Breast epithelium (tissue), 3 donors: ENCODE measurements at regions not wholly inside any gene's neighbourhood (a gene's known extent, or its start where the extent isn't known, plus 50 kb on each side); places are given as distances from the start of the nearest gene placed in this dataset.

Source experiments
- POLR2AphosphoS5 ChIP-seq, 3 donors: sonication (generic); formaldehyde crosslinking; IDR thresholded peaks; one replicate each; pipeline ENCODE4 v1.6.1; 2017; ENCODE audit warnings: antibody characterized with exemption in 3 of 3
- TF ChIP-seq, protein P1 (sequence below), 3 donors: fragments of 450-650 bp; IDR thresholded peaks; one replicate each; pipeline ENCODE4 v1.5.1; 2016 to 2017; ENCODE audit warnings: antibody characterized with exemption in 3 of 3, mild to moderate bottlenecking in 3 of 3, moderate library complexity in 3 of 3

DNA sequence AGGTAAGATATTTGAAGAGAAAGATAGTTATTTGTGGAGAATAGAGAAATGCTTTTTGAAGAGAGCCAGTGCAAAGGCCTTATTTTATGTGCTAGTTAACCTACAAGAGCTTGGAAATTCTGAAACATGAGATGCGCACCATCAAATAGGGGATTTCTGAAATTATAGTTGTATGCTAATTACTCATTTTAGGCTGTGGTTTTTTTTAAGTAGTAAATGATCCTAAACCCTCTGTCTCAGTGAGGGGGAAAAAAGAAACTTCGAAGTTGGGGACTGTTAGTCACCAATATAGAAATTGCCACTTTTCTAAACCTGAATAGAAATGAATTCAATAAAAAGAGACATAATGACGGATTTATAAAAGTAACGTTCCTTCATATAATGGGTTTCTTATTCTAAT lies 119.3 kb upstream of the MDFIC start:
- TF ChIP-seq, protein P1, sequence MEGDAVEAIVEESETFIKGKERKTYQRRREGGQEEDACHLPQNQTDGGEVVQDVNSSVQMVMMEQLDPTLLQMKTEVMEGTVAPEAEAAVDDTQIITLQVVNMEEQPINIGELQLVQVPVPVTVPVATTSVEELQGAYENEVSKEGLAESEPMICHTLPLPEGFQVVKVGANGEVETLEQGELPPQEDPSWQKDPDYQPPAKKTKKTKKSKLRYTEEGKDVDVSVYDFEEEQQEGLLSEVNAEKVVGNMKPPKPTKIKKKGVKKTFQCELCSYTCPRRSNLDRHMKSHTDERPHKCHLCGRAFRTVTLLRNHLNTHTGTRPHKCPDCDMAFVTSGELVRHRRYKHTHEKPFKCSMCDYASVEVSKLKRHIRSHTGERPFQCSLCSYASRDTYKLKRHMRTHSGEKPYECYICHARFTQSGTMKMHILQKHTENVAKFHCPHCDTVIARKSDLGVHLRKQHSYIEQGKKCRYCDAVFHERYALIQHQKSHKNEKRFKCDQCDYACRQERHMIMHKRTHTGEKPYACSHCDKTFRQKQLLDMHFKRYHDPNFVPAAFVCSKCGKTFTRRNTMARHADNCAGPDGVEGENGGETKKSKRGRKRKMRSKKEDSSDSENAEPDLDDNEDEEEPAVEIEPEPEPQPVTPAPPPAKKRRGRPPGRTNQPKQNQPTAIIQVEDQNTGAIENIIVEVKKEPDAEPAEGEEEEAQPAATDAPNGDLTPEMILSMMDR (IDR thresholded peaks at IDR 0.05): no peak
- no peak for TF ChIP-seq POLR2AphosphoS5 (IDR thresholded peaks at IDR 0.05)
